ENCODE measurements at regions not wholly inside any gene's neighbourhood (a gene's known extent, or its start where the extent isn't known, plus 50 kb on each side); places are given as distances from the start of the nearest gene placed in this dataset.

DNA sequence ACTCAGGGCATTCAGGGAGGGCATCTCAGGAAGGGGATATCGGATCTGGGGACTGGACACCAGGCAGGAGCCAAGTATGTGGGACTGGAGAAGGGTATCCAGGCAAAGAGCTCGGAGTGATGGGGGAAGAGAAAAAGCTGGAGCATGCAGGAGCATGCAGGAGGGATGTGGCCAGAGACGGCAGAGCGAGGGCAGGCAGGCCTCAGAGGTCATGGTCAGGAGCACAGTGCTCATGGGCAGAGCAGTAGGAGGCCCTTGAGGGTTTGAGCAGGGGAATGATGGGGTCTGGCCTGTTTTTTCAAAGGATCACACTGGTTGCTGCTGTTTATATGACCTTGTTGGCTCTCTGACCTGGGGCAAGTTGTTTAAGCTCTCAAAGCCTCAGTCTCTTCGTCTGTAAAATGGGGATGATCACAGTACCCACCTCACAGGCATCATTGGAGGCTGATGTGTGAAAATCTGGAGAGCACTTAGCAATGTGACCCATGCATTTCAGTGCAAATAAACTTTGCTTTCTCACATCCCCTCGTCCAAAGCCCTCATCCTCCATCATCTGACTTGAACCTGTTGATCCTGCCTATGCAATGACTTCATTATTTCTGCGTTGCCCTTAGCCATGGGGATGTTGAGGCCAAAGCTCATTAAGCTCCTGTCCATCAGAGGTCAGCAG lies 273.1 kb downstream of the MATN1 start:
- Histone ChIP-seq H3K4me3 (no peak overlapping the region), H3K4me2 (no peak overlapping the region), H3K9me3 (no peaks in the 10 kb centered on the region), H3K4me1 (no peaks in the 10 kb centered on the region), H3K27ac (no peak overlapping the region)
- no peak for ATAC-seq
- ChIA-PET CTCF (interaction anchor here (1.5 kb wide), 1 partner anchor 13 kb away, joined by 4 read pairs; no protein-coding TSS in a partner anchor), POLR2A (no interaction called here)
- WGBS (ENCODE audit: missing lambda C conversion rate): 15% methylated on average over 7 of the region's 7 CpGs
- TF ChIP-seq, protein P1, sequence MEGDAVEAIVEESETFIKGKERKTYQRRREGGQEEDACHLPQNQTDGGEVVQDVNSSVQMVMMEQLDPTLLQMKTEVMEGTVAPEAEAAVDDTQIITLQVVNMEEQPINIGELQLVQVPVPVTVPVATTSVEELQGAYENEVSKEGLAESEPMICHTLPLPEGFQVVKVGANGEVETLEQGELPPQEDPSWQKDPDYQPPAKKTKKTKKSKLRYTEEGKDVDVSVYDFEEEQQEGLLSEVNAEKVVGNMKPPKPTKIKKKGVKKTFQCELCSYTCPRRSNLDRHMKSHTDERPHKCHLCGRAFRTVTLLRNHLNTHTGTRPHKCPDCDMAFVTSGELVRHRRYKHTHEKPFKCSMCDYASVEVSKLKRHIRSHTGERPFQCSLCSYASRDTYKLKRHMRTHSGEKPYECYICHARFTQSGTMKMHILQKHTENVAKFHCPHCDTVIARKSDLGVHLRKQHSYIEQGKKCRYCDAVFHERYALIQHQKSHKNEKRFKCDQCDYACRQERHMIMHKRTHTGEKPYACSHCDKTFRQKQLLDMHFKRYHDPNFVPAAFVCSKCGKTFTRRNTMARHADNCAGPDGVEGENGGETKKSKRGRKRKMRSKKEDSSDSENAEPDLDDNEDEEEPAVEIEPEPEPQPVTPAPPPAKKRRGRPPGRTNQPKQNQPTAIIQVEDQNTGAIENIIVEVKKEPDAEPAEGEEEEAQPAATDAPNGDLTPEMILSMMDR (IDR thresholded peaks at IDR 0.05): no peak
- no peak for TF ChIP-seq EP300 (IDR thresholded peaks at IDR 0.05)
- no peak for TF ChIP-seq NPAS2 (CRISPR knock-in tag; IDR thresholded peaks at IDR 0.05; ENCODE audit: borderline replicate concordance)
- TF ChIP-seq, protein P2, sequence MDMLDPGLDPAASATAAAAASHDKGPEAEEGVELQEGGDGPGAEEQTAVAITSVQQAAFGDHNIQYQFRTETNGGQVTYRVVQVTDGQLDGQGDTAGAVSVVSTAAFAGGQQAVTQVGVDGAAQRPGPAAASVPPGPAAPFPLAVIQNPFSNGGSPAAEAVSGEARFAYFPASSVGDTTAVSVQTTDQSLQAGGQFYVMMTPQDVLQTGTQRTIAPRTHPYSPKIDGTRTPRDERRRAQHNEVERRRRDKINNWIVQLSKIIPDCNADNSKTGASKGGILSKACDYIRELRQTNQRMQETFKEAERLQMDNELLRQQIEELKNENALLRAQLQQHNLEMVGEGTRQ (IDR thresholded peaks at IDR 0.05): no peak
- no peak for TF ChIP-seq SMC3 (IDR thresholded peaks at IDR 0.05)
- TF ChIP-seq CHD2 (IDR thresholded peaks at IDR 0.05; ENCODE audit: low read length, partially characterized antibody): no peak
- TF ChIP-seq, protein P3, sequence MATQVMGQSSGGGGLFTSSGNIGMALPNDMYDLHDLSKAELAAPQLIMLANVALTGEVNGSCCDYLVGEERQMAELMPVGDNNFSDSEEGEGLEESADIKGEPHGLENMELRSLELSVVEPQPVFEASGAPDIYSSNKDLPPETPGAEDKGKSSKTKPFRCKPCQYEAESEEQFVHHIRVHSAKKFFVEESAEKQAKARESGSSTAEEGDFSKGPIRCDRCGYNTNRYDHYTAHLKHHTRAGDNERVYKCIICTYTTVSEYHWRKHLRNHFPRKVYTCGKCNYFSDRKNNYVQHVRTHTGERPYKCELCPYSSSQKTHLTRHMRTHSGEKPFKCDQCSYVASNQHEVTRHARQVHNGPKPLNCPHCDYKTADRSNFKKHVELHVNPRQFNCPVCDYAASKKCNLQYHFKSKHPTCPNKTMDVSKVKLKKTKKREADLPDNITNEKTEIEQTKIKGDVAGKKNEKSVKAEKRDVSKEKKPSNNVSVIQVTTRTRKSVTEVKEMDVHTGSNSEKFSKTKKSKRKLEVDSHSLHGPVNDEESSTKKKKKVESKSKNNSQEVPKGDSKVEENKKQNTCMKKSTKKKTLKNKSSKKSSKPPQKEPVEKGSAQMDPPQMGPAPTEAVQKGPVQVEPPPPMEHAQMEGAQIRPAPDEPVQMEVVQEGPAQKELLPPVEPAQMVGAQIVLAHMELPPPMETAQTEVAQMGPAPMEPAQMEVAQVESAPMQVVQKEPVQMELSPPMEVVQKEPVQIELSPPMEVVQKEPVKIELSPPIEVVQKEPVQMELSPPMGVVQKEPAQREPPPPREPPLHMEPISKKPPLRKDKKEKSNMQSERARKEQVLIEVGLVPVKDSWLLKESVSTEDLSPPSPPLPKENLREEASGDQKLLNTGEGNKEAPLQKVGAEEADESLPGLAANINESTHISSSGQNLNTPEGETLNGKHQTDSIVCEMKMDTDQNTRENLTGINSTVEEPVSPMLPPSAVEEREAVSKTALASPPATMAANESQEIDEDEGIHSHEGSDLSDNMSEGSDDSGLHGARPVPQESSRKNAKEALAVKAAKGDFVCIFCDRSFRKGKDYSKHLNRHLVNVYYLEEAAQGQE (IDR thresholded peaks at IDR 0.05): no peak
- TF ChIP-seq, protein P4, sequence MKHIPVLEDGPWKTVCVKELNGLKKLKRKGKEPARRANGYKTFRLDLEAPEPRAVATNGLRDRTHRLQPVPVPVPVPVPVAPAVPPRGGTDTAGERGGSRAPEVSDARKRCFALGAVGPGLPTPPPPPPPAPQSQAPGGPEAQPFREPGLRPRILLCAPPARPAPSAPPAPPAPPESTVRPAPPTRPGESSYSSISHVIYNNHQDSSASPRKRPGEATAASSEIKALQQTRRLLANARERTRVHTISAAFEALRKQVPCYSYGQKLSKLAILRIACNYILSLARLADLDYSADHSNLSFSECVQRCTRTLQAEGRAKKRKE (CRISPR knock-in tag; IDR thresholded peaks at IDR 0.05; ENCODE audit: low read depth): no peak
- TF ChIP-seq SREBF2 (IDR thresholded peaks at IDR 0.05): no peak
- TF ChIP-seq, protein P5, sequence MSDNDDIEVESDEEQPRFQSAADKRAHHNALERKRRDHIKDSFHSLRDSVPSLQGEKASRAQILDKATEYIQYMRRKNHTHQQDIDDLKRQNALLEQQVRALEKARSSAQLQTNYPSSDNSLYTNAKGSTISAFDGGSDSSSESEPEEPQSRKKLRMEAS (IDR thresholded peaks at IDR 0.05): no peak
- no peak for TF ChIP-seq JUNB (IDR thresholded peaks at IDR 0.05)
- no peak for TF ChIP-seq HDAC2 (IDR thresholded peaks at IDR 0.05)
- TF ChIP-seq NFE2L2 (conservative IDR thresholded peaks at IDR 0.05; ENCODE audit: low read length): no peak
- no peak for TF ChIP-seq ESRRA (IDR thresholded peaks at IDR 0.05; ENCODE audit: borderline replicate concordance, low read length)
- FAIRE-seq: no peak
- DNase-seq (ENCODE audit: low read depth in 1 of 2, low spot score in 1 of 2): no peak

DNA sequence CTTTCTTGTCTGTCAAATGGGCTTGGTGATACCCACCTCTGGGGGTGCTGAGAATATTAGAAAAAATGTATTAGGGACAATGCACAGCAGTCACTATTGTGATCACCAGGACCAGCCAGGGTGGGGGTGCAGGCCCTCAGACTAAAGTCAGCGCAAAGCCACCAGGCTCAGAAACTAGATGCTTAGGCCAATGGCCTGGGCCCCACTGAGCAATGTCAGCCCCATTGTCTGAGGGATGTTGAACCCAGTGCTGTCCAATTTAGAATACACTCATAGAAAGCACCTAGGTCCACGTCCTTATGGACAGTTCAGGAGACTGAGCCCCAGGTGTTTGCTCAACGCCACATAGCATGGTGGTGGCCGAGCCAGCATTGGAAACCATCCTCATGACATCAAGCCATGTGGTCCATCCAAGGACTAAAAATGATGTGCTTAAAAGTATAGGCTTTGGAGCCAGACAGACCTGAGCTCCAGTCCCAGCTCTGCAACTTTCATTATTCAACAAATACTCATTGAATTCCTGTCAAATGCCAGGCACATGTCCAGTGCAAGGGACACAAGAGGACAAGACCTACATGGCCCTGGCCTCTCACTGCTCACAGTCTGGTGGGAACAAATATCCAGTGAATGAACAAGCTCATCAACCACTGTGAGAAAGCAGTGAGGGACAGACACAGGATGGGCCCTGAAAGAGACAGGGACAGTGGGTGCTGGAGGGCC lies 273.8 kb downstream of the MATN1 start:
- ChIA-PET CTCF (interaction anchor here (1.5 kb wide), 1 partner anchor 12 kb away, joined by 4 read pairs; no protein-coding TSS in a partner anchor), POLR2A (no interaction called here)
- no peak for FAIRE-seq

More for the DNA sequence above, 273.8 kb downstream of the MATN1 start:
- ATAC-seq: no peak
- no peak overlapping the region for H3K4me3 ChIP-seq
- H3K9me3 ChIP-seq: no peaks in the 10 kb centered on the region
- no peak overlapping the region for H3K27ac ChIP-seq
- H3K4me1 ChIP-seq: no peaks in the 10 kb centered on the region
- no peak overlapping the region for H3K4me2 ChIP-seq
- WGBS (ENCODE audit: missing lambda C conversion rate): 52% methylated on average over 4 of the region's 4 CpGs
- no peak for DNase-seq (ENCODE audit: low read depth in 1 of 2, low spot score in 1 of 2)
- TF ChIP-seq HOXB5 (CRISPR knock-in tag; IDR thresholded peaks at IDR 0.05) (no peak), JUNB (IDR thresholded peaks at IDR 0.05) (no peak), CHD4 (IDR thresholded peaks at IDR 0.05; ENCODE audit: borderline replicate concordance) (no peak), TP53 (CRISPR knock-in tag; IDR thresholded peaks at IDR 0.05) (no peak), ZNF302 (CRISPR knock-in tag; IDR thresholded peaks at IDR 0.05) (no peak), SREBF2 (IDR thresholded peaks at IDR 0.05) (no peak), RARB (CRISPR knock-in tag; IDR thresholded peaks at IDR 0.05) (no peak), FOXS1 (CRISPR knock-in tag; IDR thresholded peaks at IDR 0.05) (no peak)
- TF ChIP-seq, protein P6, sequence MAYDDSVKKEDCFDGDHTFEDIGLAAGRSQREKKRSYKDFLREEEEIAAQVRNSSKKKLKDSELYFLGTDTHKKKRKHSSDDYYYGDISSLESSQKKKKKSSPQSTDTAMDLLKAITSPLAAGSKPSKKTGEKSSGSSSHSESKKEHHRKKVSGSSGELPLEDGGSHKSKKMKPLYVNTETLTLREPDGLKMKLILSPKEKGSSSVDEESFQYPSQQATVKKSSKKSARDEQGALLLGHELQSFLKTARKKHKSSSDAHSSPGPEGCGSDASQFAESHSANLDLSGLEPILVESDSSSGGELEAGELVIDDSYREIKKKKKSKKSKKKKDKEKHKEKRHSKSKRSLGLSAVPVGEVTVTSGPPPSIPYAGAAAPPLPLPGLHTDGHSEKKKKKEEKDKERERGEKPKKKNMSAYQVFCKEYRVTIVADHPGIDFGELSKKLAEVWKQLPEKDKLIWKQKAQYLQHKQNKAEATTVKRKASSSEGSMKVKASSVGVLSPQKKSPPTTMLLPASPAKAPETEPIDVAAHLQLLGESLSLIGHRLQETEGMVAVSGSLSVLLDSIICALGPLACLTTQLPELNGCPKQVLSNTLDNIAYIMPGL (CRISPR knock-in tag; IDR thresholded peaks at IDR 0.05; ENCODE audit: borderline replicate concordance): no peak
- TF ChIP-seq, protein P4 (CRISPR knock-in tag; IDR thresholded peaks at IDR 0.05; ENCODE audit: low read depth): no peak
